Kidney (tissue), 13 donors: ENCODE measurements at regions not wholly inside any gene's neighbourhood (a gene's known extent, or its start where the extent isn't known, plus 50 kb on each side); places are given as distances from the start of the nearest gene placed in this dataset.

Experiments
- DNase-seq, 5 donors: peaks; one replicate each; pipeline ENCODE4 v3.0.0-alpha.2; 2013 to 2020
- FAIRE-seq: peaks from 2 replicates; lab custom pipeline; 2012; peaks lifted over from hg19 to GRCh38; lab: Jason Lieb, UNC
- H3K27ac ChIP-seq, 2 donors: one replicate each; pipeline ENCODE4 v1.7.0; 2013; ENCODE audit warnings: low read depth in 2 of 2, low read length in 2 of 2, inconsistent platforms in 1 of 2
- H3K27me3 ChIP-seq: one replicate; pipeline ENCODE4 v1.7.1; 2013; ENCODE audit warnings: low read length, inconsistent platforms; ENCODE audit not compliant: control insufficient read depth, insufficient read depth
- H3K36me3 ChIP-seq, 3 donors: one replicate each; pipeline versions ENCODE4 v1.7.0 to v1.7.1; 2013; ENCODE audit warnings: low read length in 3 of 3, control low read depth in 1 of 3, inconsistent platforms in 1 of 3; ENCODE audit not compliant: insufficient read depth in 3 of 3, control insufficient read depth in 2 of 3
- H3K4me1 ChIP-seq, 3 donors: one replicate each; pipeline versions ENCODE4 v1.7.0 to v1.7.1; 2013; ENCODE audit warnings: low read length in 3 of 3, inconsistent platforms in 1 of 3, low read depth in 1 of 3; ENCODE audit not compliant: control insufficient read depth in 2 of 3, insufficient read depth in 2 of 3
- H3K4me3 ChIP-seq, 3 donors: one replicate each; pipeline versions ENCODE4 v1.7.0 to v1.8.1; 2013; ENCODE audit warnings: low read length in 3 of 3, control low read depth in 1 of 3, inconsistent platforms in 1 of 3
- H3K9ac ChIP-seq, 3 donors: one replicate each; pipeline versions ENCODE4 v1.7.0 to v1.7.1; 2013; ENCODE audit warnings: low read length in 3 of 3, control low read depth in 1 of 3, inconsistent platforms in 1 of 3
- H3K9me3 ChIP-seq, 3 donors: one replicate each; pipeline versions ENCODE4 v1.7.0 to v1.7.1; 2013; ENCODE audit warnings: low read length in 3 of 3, control low read depth in 1 of 3, inconsistent platforms in 1 of 3; ENCODE audit not compliant: control insufficient read depth in 2 of 3, insufficient read depth in 1 of 3
- CTCF ChIP-seq: IDR thresholded peaks from 3 replicates; pipeline ENCODE4 v1.5.1; 2012; ENCODE audit warnings: mild to moderate bottlenecking, moderate library complexity, borderline replicate concordance; ENCODE audit not compliant: insufficient read depth; ENCODE audit errors: extremely low read depth
- intact Hi-C: fragments of 100-400 bp; cut with DNase I; formaldehyde crosslinking; loops from one replicate; pipeline ENCODE4 v1.11.1; 2022
- donor health status: control.
- donor health status: control.
- donor health status: control.
- donor health status: control.
- donor health status: control.
- donor health status: DM: yes; HTN: yes; CAD: no.
- donor health status: Normal renal cell carcinoma (clear cell type).

GRCh38 chr3:64918989-64919388, 231.2 kb upstream of the ADAMTS9 start:
- Histone ChIP-seq H3K27ac (no peak overlapping the region), H3K9me3 (no peaks in the 10 kb centered on the region), H3K4me3 (no peak overlapping the region), H3K4me1 (no peaks in the 10 kb centered on the region), H3K9ac (no peak overlapping the region), H3K36me3 (no peaks in the 10 kb centered on the region), H3K27me3 (no peaks in the 10 kb centered on the region)
- TF ChIP-seq CTCF: no peak
- intact Hi-C loops: no loop called here
- DNase-seq: no peak
- no peak for FAIRE-seq

GRCh38 chr3:64917914-64918453, 230.2 kb upstream of the ADAMTS9 start:
- FAIRE-seq: no peak
- no peak overlapping the region for H3K4me3 ChIP-seq
- H3K4me1 ChIP-seq: no peaks in the 10 kb centered on the region
- no peaks in the 10 kb centered on the region for H3K9me3 ChIP-seq
- H3K27ac ChIP-seq: no peak overlapping the region
- no peak for TF ChIP-seq CTCF
- no peaks in the 10 kb centered on the region for H3K27me3 ChIP-seq
- H3K9ac ChIP-seq: no peak overlapping the region
- H3K36me3 ChIP-seq: no peaks in the 10 kb centered on the region
- intact Hi-C loops: no loop called here
- no peak for DNase-seq

GRCh38 chr3:64916937-64917336, 229.1 kb upstream of the ADAMTS9 start:
- FAIRE-seq: no peak
- no peak overlapping the region for H3K27ac ChIP-seq

More at GRCh38 chr3:64916937-64917336, 229.1 kb upstream of the ADAMTS9 start:
- H3K9me3 ChIP-seq: no peaks in the 10 kb centered on the region
- no peaks in the 10 kb centered on the region for H3K36me3 ChIP-seq
- no peaks in the 10 kb centered on the region for H3K4me1 ChIP-seq
- intact Hi-C loops: no loop called here
- H3K4me3 ChIP-seq: no peak overlapping the region
- no peak for TF ChIP-seq CTCF
- H3K27me3 ChIP-seq: no peaks in the 10 kb centered on the region
- H3K9ac ChIP-seq: no peak overlapping the region
- DNase-seq: no peak
